OCI-LY3 (cell line): ENCODE measurements at regions not wholly inside any gene's neighbourhood (a gene's known extent, or its start where the extent isn't known, plus 50 kb on each side); places are given as distances from the start of the nearest gene placed in this dataset.

Experiments
- H2AFZ ChIP-seq: fragments of 200-600, 300-600 bp; shearing (Covaris generic); 2 replicates; pipeline ENCODE4 v1.6.0; 2014; ENCODE audit warnings: antibody characterized with exemption, low read depth, low read length
- H3K27ac ChIP-seq: fragments of 200-600, 300-600 bp; sonication (generic); 2 replicates; pipeline ENCODE4 v1.5.1; 2014; ENCODE audit warnings: mild to moderate bottlenecking, low read length, moderate library complexity, mixed read lengths
- H3K27me3 ChIP-seq: fragments of 200-600, 300-600 bp; sonication (generic); 2 replicates; pipeline ENCODE4 v1.6.1; 2014; ENCODE audit warnings: low read depth, low read length, mixed read lengths
- H3K36me3 ChIP-seq: fragments of 200-600, 300-600 bp; sonication (generic); replicated peaks from 2 replicates; pipeline ENCODE3; 2014; ENCODE audit warnings: low read depth, low read length, mixed read lengths
- H3K4me1 ChIP-seq: fragments of 300-600, 200-600 bp; sonication (generic); 2 replicates; pipeline ENCODE4 v1.6.1; 2014; ENCODE audit warnings: low read length, mixed read lengths
- H3K4me2 ChIP-seq: fragments of 200-600, 300-600 bp; sonication (generic); 2 replicates; pipeline ENCODE4 v1.6.1; 2014; ENCODE audit warnings: low read length, mixed read lengths
- H3K4me3 ChIP-seq: fragments of 300-600, 200-600 bp; sonication (generic); 2 replicates; pipeline ENCODE4 v1.5.1; 2014; ENCODE audit warnings: antibody characterized with exemption, mild to moderate bottlenecking, low read length, moderate library complexity
- H3K79me2 ChIP-seq: fragments of 300-600, 200-600 bp; shearing (Covaris generic); 2 replicates; pipeline ENCODE4 v1.6.1; 2014; ENCODE audit warnings: mild to moderate bottlenecking, low read length, mixed read lengths
- H3K9ac ChIP-seq: fragments of 300-600, 200-600 bp; shearing (Covaris generic); 2 replicates; pipeline ENCODE4 v1.6.0; 2014; ENCODE audit warnings: mild to moderate bottlenecking, low read length, moderate library complexity
- H3K9me3 ChIP-seq: fragments of 200-600, 300-600 bp; shearing (Covaris generic); 2 replicates; pipeline ENCODE4 v1.6.1; 2014; ENCODE audit warnings: low read length, mixed read lengths; ENCODE audit not compliant: insufficient read depth
- H4K20me1 ChIP-seq: fragments of 200-600, 300-600 bp; sonication (generic); 2 replicates; pipeline ENCODE4 v1.6.1; 2016; ENCODE audit warnings: low read length, mixed read lengths; ENCODE audit not compliant: insufficient read depth
- CTCF ChIP-seq: fragments of 200-600, 300-600 bp; sonication (generic); IDR thresholded peaks from 2 replicates; pipeline ENCODE4 v1.5.1; 2014; ENCODE audit warnings: antibody characterized with exemption, low read length, low read depth
- EZH2phosphoT487 ChIP-seq: fragments of 200-600 bp; shearing (Covaris generic); IDR thresholded peaks from 2 replicates; pipeline ENCODE4 v1.6.1; 2018; ENCODE audit warnings: antibody characterized with exemption, mixed run types, low read depth

DNA sequence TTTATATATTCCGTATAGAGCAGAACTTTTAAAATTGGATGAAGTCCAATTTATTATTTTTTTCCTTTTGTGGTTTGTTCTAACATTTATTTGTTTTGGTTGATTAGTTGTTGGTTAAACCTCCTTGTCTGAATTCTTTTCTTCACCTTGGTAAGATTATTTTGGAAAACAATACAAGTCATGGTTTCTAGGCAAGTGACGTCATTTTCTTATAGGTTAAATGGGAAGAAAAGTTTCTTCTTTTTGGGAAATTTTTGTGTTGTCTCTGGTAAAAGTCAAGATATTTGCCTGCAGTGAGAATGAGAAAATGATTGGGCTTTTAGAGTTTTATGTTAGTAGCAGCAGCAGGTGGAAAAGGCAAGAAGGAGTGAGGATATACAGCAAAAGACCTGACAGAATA lies 197.9 kb downstream of the OTOR start:
- H3K9me3 ChIP-seq = no peaks in the 10 kb centered on the region; the same call in 1 of the 2 replicates

GRCh38 chr20:16947479-16947878 lies 199.3 kb downstream of the OTOR start:
- Histone ChIP-seq H4K20me1 (no peaks in the 10 kb centered on the region), H3K4me1 (peaks cover 10% of the 10 kb centered on the region), H3K9ac (no peak overlapping the region), H3K79me2 (no peaks in the 10 kb centered on the region), H2AFZ (no peak overlapping the region), H3K27ac (no peak overlapping the region), H3K4me3 (no peak overlapping the region), H3K27me3 (peaks cover 16% of the 10 kb centered on the region; the same call in 1 of the 2 replicates), H3K4me2 (no peak overlapping the region), H3K36me3 (no peaks in the 10 kb centered on the region), H3K9me3 (no peaks in the 10 kb centered on the region; the same call in 1 of the 2 replicates)
- TF ChIP-seq CTCF = no peak
- no peak for TF ChIP-seq EZH2phosphoT487

More for the DNA sequence above, 197.9 kb downstream of the OTOR start:
- Histone ChIP-seq H3K27ac (no peak overlapping the region), H3K4me1 (peaks cover 10% of the 10 kb centered on the region), H3K9ac (no peak overlapping the region), H4K20me1 (no peaks in the 10 kb centered on the region), H3K36me3 (no peaks in the 10 kb centered on the region), H3K4me2 (no peak overlapping the region), H3K79me2 (no peaks in the 10 kb centered on the region), H3K27me3 (peaks cover 16% of the 10 kb centered on the region; the same call in 1 of the 2 replicates), H3K4me3 (no peak overlapping the region), H2AFZ (no peak overlapping the region)
- TF ChIP-seq EZH2phosphoT487 = no peak
- no peak for TF ChIP-seq CTCF

GRCh38 chr20:16951876-16952275 lies 203.7 kb downstream of the OTOR start:
- Histone ChIP-seq H3K4me1 (no peaks in the 10 kb centered on the region), H4K20me1 (no peaks in the 10 kb centered on the region), H3K27ac (no peak overlapping the region), H3K9me3 (no peaks in the 10 kb centered on the region; the same call in 1 of the 2 replicates), H3K4me3 (no peak overlapping the region), H2AFZ (no peak overlapping the region), H3K9ac (no peak overlapping the region), H3K36me3 (no peaks in the 10 kb centered on the region), H3K27me3 (peaks cover 32% of the 10 kb centered on the region), H3K4me2 (no peak overlapping the region), H3K79me2 (no peaks in the 10 kb centered on the region)
- no peak for TF ChIP-seq CTCF
- no peak for TF ChIP-seq EZH2phosphoT487

DNA sequence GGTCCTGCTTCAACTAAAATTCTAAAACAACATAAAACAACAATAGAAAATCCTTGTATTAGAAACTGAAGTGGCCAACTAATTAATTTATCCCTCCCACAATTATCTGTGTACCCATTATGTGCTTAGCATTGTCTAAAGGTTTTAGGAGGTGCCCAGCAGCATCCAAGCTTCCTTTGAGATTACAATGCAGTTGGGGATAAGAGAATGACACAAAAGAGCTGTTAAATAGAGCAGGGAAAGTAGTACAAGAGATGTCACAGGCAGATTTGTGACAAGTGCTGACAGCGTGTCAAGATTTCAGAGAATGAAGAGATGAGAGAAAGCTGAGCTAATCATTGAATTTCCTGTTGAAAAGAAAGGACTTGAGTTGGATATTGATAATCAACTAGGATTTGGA lies 204.8 kb downstream of the OTOR start:
- H3K79me2 ChIP-seq = no peaks in the 10 kb centered on the region
- H3K27ac ChIP-seq = no peak overlapping the region

More for the DNA sequence above, 204.8 kb downstream of the OTOR start:
- TF ChIP-seq CTCF (no peak), EZH2phosphoT487 (no peak)
- Histone ChIP-seq H2AFZ (no peak overlapping the region), H4K20me1 (no peaks in the 10 kb centered on the region), H3K36me3 (no peaks in the 10 kb centered on the region), H3K4me2 (no peak overlapping the region), H3K27me3 (peaks cover 35% of the 10 kb centered on the region), H3K4me1 (no peaks in the 10 kb centered on the region), H3K9me3 (no peaks in the 10 kb centered on the region; the same call in 1 of the 2 replicates), H3K9ac (no peak overlapping the region), H3K4me3 (no peak overlapping the region)
